HG02588 (cell line): ENCODE measurements at regions not wholly inside any gene's neighbourhood (a gene's known extent, or its start where the extent isn't known, plus 50 kb on each side); places are given as distances from the start of the nearest gene placed in this dataset.

Experiments used
- ATAC-seq: cut with Tn5 transposase; IDR thresholded peaks from one replicate; pipeline ENCODE4 v1.9.1; 2021; ENCODE audit warnings: mild to moderate bottlenecking, moderate library complexity; ENCODE audit not compliant: unreplicated experiment

DNA sequence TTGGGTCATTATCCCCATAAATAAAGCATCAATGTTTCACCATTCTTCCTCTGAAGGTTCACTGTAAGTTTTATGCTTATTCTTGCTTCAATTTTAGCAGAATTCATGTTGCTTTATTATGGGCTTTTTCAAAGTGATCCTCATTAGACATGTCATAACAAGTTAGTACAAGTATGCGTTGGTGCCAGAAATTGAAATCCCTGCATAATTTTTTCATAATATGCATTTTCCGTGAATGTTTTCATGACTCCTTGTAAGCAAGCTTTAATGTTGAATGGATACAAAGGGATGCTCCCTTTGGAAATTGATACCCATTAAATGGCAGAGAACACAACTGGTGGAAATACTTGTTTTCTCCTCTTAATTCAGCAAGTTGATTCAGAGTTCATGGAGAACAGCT lies 179.7 kb downstream of the ST6GAL2 start:
- no peak for ATAC-seq

DNA sequence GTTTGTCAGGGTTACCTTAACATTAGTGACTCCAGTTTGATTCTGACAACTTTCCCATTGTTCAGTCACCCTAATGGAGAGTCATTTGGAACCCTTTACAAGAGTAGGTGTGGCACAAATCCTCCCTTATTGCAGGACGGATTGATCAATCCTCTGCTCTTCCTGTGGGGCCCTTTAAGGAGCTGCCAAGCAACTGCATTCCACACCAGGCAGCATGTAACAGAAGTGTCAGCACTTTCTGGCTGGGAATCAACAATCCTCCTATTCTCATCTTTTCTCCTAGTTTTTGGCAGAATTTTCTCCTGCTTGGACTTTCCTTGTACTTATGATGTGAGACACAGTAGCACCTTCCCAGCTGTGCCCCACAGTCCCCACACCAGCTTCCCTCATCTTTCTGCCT lies 177.8 kb downstream of the ST6GAL2 start:
- ATAC-seq, result no peak

- no peak for ATAC-seq
These were observed 176.7 kb downstream of the ST6GAL2 start for GRCh38 chr2:106709229-106709628.

- no peak for ATAC-seq
These were observed 166.7 kb downstream of the ST6GAL2 start for GRCh38 chr2:106719222-106719621.

GRCh38 chr2:106720026-106720425 lies 165.9 kb downstream of the ST6GAL2 start:
- ATAC-seq, result no peak

DNA sequence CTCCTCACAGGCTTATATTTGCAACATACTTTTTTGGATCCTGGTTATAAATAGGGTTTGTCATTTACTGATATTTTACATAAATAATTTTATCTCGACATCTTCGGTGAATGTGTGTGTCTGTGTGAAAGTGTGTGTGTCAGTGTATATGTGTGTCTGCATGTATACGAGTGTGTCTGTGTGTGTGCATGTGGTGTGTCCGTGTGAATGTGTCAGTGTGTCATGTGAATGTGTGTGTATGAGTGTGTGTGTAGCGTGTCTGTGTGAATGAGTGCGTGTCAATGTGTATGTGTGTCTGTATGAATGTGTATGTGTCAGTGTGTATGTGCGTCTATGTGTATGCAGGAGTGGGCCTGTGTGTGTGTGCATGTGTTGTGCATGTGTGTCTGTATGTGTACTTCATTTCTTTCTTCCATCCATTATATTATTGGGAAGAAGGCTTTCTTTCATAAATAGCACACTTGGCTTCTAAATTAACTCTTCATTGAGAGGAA lies 161.6 kb downstream of the ST6GAL2 start:
- no peak for ATAC-seq

GRCh38 chr2:106734165-106734564 lies 151.8 kb downstream of the ST6GAL2 start:
- ATAC-seq, result no peak

DNA sequence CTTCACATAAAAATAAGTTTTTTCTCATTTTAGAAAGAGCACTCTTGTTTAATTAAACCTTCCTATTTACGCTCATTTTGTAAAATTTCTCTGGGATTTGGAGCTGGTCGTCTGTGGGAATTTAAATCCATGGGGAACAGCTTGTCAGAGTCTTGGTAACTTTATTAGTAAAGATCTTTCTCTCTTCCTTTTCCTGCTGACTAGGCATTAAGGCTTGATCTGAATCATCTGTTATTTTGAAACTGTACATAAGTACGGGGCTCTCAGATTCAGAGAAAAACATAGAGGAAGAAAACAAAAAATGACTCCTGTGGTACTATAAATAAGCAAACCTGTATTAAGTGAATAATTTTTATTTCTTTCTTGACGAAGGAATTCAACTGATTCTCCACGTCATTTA lies 150.2 kb downstream of the ST6GAL2 start:
- ATAC-seq, result no peak

DNA sequence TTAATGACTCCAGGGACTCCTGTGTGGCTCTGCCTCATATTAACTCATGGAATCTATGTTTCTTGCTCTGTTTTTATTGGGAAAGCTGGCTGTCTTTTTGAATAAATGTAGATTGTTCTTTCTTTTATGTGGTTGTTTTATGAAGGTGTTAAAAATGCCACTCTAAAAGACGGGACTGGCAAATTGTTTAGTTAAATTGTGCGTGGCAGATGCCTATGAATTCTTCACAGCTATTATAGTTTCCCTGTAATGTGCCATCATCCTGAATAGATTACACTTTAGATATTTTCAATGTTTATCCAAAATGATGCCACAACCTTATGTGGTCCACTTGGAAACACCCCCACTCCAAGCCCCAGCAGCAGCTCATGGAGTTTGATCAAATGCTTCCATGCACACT lies 149.7 kb downstream of the ST6GAL2 start:
- ATAC-seq, result no peak

- ATAC-seq, result no peak
These were observed 140.5 kb downstream of the ST6GAL2 start for GRCh38 chr2:106745468-106745867.

DNA sequence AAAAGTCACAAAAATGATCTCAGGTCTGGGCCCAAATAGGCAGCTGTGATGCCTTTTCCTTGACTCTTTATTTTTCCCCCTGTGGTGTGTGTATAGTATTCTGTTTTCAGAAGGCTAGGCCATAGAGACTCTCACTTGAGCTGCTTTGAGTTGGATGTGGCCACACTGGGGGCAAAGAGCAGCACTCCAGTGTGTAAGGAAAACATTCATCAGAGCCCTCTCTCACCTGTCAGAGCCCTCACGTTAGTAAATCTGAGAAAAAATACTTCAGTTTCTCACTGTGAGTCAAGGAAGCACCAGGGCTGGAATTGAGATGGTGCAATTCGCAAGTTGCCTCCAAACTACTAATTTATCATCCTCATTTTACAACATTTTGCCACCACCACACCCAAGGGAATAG lies 136.1 kb downstream of the ST6GAL2 start:
- no peak for ATAC-seq
